ENCODE measurements at regions not wholly inside any gene's neighbourhood (a gene's known extent, or its start where the extent isn't known, plus 50 kb on each side); places are given as distances from the start of the nearest gene placed in this dataset.

- no peak for DNase-seq (ENCODE audit: low read depth)
Observed at GRCh38 chr11:92317721-92318120, 93.1 kb downstream of the FAT3 start.

GRCh38 chr11:92322225-92322624 lies 97.6 kb downstream of the FAT3 start:
- peak; percentile 27 for DNase-seq (ENCODE audit: low read depth)

GRCh38 chr11:92324890-92325289 lies 100.3 kb downstream of the FAT3 start:
- DNase-seq (ENCODE audit: low read depth): no peak

DNA sequence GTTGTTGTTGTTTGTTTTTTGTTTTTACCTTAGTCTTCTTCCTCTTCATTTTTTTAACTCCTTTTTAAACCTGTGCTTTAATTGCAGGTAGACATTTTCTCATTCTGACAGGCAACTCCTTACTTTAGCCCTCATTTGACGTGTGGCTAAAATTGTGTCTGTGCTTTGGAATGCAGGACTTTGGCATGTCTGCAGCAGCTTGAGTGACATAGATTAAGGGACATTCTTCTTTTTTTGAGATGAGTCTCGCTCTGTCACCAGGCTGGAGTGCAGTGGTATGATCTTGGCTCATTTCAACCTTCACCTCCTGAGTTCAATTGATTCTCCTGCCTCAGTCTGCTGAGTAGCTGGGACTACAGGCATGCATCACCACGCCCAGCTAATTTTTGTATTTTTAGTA lies 100.8 kb downstream of the FAT3 start:
- DNase-seq (ENCODE audit: low read depth): no peak

- DNase-seq (ENCODE audit: low read depth): no peak
Observed at GRCh38 chr11:92329137-92329536, 104.5 kb downstream of the FAT3 start.

- DNase-seq (ENCODE audit: low read depth): peak; percentile 27
Observed at GRCh38 chr11:92329646-92330045, 105.0 kb downstream of the FAT3 start.

- DNase-seq (ENCODE audit: low read depth): no peak
Observed at GRCh38 chr11:92330114-92330513, 105.5 kb downstream of the FAT3 start.

GRCh38 chr11:92332986-92333385 lies 108.4 kb downstream of the FAT3 start:
- no peak for DNase-seq (ENCODE audit: low read depth)

- DNase-seq (ENCODE audit: low read depth): no peak
Observed at GRCh38 chr11:92340839-92341238, 116.2 kb downstream of the FAT3 start.

- DNase-seq (ENCODE audit: low read depth): no peak
Observed at GRCh38 chr11:92342034-92342720, 117.6 kb downstream of the FAT3 start.

DNA sequence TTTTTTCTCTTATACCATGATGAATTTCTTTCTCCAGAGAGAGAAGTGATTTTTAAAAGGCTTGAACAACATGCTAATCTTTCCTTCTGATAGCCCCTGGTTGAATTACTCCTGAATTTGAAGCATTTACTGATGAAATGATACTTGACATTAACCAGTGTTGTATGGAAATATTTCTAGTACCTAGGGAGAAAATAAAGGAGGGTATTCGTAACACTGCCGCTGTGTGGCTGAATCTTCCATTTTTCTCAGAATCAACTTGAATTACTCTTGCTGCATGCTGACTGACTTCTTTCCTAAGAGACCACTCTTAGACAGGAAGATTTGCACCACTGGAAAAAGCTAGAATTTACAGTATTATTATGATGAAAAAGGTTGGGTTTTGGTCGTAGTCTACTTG lies 118.3 kb downstream of the FAT3 start:
- no peak for DNase-seq (ENCODE audit: low read depth)

GRCh38 chr11:92346220-92346619 lies 121.6 kb downstream of the FAT3 start:
- DNase-seq (ENCODE audit: low read depth): no peak

DNA sequence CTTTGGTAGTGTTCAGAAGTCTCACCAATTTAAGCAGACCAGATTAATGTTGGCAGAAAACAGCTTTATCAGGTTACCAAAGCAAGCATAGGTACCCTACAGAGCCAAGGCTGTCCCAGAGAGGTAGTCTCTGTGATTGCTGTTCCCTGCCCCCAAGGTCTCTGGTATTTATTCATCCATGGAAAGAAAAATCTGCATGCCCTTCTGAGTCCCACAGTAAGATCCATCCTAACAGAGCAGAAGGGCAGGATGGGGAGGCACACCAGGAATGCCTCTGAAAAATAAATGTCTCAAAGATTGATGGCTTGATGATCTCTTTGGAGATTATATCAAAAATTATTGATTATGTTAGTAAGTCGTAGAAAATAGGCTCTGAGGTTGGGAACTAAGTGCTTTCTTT lies 122.8 kb downstream of the FAT3 start:
- DNase-seq (ENCODE audit: low read depth): no peak

DNA sequence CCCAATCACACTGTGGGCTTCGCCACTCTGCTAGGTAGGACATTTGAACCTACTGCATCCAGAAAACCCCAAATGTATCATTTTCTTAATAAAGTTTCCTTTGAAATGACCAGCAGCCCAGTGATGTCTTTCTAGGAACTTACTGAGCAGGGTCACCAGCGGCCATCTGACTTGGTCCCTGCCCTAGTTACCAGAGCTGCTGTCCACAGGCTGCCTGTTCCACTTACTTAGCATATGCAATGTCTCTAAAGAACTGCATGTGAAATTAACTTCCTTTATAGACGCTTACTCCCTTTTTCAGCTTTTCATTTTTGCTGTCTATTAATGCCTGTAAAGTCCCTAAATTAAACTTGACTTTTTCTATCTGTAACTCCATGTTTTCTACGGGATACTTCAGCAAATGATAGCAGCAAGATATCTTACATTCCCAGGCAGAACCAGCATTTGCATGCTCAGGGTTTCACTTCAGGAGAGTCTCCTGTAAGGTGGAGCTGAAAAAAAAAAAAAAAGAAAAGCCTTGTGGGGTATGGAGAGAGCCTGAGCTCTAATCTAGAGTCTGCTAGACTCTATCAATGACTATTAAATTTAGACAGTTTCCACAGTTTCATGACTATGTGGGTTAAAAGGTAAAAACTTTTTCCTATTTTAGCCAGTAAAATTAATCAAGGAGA lies 125.0 kb downstream of the FAT3 start:
- DNase-seq (ENCODE audit: low read depth): no peak

DNA sequence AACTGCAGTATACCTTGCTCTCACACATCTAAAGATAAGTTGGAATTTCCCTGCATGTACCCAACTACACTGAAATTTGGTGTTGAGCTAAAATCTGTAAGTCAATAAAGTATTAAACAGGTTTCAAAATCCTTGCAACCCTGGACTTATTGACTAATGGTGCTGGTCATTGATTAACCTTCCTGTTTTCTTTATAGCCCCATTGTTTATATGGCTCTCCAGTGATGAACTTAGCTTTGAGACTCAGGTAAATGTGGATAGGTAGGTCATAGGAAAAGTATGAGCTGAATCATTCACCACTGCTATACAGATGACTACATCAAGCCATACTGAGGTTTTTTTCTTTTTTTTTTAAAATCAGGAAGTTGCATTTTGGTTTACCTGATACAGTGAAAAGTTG lies 132.7 kb downstream of the FAT3 start:
- no peak for DNase-seq (ENCODE audit: low read depth)

GRCh38 chr11:92357841-92358240 lies 133.2 kb downstream of the FAT3 start:
- DNase-seq (ENCODE audit: low read depth): no peak

- no peak for DNase-seq (ENCODE audit: low read depth)
Observed at GRCh38 chr11:92361551-92361950, 136.9 kb downstream of the FAT3 start.

DNA sequence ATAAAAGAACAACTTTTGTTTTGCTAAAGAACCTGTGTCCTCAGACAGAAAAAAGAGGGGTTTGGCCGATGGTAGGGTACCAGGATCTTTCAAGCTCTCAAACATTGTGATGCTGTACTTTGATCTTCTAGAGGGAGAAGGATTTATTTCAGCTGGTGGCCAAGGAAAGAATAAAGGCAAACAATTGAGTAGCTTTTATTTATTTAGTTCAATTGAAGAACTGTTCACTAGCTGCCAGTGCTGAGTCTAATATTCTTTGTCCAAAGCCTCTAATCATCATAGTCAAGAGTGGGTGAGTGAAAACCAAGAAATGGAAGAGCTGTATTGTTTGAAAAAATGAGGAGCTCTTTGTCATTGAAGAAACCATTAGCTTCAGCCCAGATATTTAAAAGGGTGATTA lies 138.4 kb downstream of the FAT3 start:
- DNase-seq (ENCODE audit: low read depth): no peak

DNA sequence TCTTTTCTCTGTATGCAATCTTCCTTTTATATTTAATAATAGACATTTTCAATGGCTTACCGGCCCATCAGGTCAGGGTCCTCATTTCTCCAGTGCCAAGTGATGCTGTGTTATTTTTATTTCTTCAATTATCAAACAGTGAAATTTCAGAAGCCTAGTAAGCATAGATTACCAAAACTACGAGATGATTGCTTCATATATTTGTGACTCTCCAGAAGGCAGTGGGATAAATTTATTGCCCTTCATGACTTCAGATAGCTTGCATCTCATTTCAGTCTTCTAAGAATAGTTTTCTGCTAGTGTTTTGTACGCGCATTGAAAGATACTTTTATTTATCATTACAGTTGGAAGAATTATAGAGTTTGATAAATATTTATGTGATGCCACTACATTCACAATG lies 139.6 kb downstream of the FAT3 start:
- no peak for DNase-seq (ENCODE audit: low read depth)

- no peak for DNase-seq (ENCODE audit: low read depth)
Observed at GRCh38 chr11:92376146-92376599, 151.6 kb downstream of the FAT3 start.

- DNase-seq (ENCODE audit: low read depth): no peak
Observed at GRCh38 chr11:92376680-92377079, 152.1 kb downstream of the FAT3 start.

GRCh38 chr11:92380882-92381281 lies 156.3 kb downstream of the FAT3 start:
- peak; percentile 37 for DNase-seq (ENCODE audit: low read depth)

GRCh38 chr11:92382311-92382710 lies 157.7 kb downstream of the FAT3 start:
- no peak for DNase-seq (ENCODE audit: low read depth)

DNA sequence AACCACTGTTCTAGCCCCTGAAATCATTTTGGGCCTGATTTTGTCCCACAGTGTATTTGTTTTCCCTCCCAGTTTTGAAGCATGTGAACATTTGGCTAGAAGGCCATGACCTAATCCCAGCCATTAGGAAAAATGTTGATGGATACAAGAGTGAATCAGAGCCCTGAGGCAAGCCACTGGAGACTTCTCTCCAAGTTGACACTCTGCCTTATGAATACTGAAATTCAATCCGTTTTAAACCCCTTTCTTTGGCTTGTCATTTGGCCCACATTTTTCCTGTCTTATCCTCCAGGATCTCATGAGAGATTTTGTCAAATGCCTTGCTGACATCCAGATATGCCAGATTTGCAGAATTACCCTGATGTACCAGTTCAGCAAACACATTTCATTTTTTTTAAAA lies 158.8 kb downstream of the FAT3 start:
- peak; percentile 36 for DNase-seq (ENCODE audit: low read depth)
